Right lobe of liver (tissue), 4 donors: ENCODE measurements at regions not wholly inside any gene's neighbourhood (a gene's known extent, or its start where the extent isn't known, plus 50 kb on each side); places are given as distances from the start of the nearest gene placed in this dataset.

Source experiments
- CTCF ChIP-seq, 4 donors: fragments of 200-600 bp in 3 of 4; fragments of 450-650 bp in 1 of 4; IDR thresholded peaks; one replicate each; pipeline versions ENCODE4 v1.5.1 to v1.8.0; 2016 to 2022; ENCODE audit warnings: antibody characterized with exemption in 4 of 4, mild to moderate bottlenecking in 2 of 4
- POLR2A ChIP-seq: fragments of 450-650 bp; IDR thresholded peaks from one replicate; pipeline ENCODE4 v1.6.1; 2017; ENCODE audit warnings: antibody characterized with exemption, mild to moderate bottlenecking
- donor health status: DM: no; HTN: no; CAD: no.
- donor health status: DM: no; HTN: no; CAD: no.
- donor health status: DM: no; HTN: yes; CAD: no.

- no peak for TF ChIP-seq CTCF (IDR thresholded peaks at IDR 0.05)
- no peak for TF ChIP-seq POLR2A
Observed at GRCh38 chr3:82005266-82005665, 243.8 kb upstream of the GBE1 start.
